ENCODE measurements at regions not wholly inside any gene's neighbourhood (a gene's known extent, or its start where the extent isn't known, plus 50 kb on each side); places are given as distances from the start of the nearest gene placed in this dataset.

GRCh38 chr11:112769170-112769569 lies 192.1 kb upstream of the NCAM1 start:
- no peaks in the 10 kb centered on the region for H3K4me1 ChIP-seq (ENCODE audit: control insufficient read depth, insufficient read depth, low read length)
- no TSS peak for BruUV-seq (replicated peaks)
- H3K9me1 ChIP-seq (ENCODE audit: insufficient read depth, low read length), result no peaks in the 10 kb centered on the region
- H3K14ac ChIP-seq (replicated peaks; ENCODE audit: low read depth, low read length), result no peak overlapping the region
- ChIA-PET CTCF (no interaction called here), POLR2A (ENCODE audit: unreplicated experiment) (no interaction called here)
- H2BK20ac ChIP-seq (ENCODE audit: low read depth, low read length), result no peak overlapping the region
- no peak overlapping the region for H2AK5ac ChIP-seq (ENCODE audit: low read depth, low read length)
- H4K20me1 ChIP-seq (ENCODE audit: insufficient read depth, low read length), result no peaks in the 10 kb centered on the region
- H3K9ac ChIP-seq (ENCODE audit: low read depth, low read length), result no peak overlapping the region
- no peak overlapping the region for H4K91ac ChIP-seq (ENCODE audit: insufficient read depth, low read depth, low read length)
- no peak overlapping the region for H3K4ac ChIP-seq (ENCODE audit: low read depth, low read length)
- no peak for ATAC-seq (ENCODE audit: low read depth)
- dilution Hi-C loops (cut with HindIII; ENCODE audit: low sequenced_read_pairs, unreplicated experiment), result no loop called here
- DNase-seq, result no peak
- no peak overlapping the region for H2BK15ac ChIP-seq (ENCODE audit: low read depth, low read length)
- no peaks in the 10 kb centered on the region for H3K79me1 ChIP-seq (ENCODE audit: low read depth in 1 of 2, low read length in 2 of 2)
- no peak overlapping the region for H2BK5ac ChIP-seq (ENCODE audit: low read depth, low read length, poor library complexity, severe bottlenecking)
- TF ChIP-seq, protein P1, sequence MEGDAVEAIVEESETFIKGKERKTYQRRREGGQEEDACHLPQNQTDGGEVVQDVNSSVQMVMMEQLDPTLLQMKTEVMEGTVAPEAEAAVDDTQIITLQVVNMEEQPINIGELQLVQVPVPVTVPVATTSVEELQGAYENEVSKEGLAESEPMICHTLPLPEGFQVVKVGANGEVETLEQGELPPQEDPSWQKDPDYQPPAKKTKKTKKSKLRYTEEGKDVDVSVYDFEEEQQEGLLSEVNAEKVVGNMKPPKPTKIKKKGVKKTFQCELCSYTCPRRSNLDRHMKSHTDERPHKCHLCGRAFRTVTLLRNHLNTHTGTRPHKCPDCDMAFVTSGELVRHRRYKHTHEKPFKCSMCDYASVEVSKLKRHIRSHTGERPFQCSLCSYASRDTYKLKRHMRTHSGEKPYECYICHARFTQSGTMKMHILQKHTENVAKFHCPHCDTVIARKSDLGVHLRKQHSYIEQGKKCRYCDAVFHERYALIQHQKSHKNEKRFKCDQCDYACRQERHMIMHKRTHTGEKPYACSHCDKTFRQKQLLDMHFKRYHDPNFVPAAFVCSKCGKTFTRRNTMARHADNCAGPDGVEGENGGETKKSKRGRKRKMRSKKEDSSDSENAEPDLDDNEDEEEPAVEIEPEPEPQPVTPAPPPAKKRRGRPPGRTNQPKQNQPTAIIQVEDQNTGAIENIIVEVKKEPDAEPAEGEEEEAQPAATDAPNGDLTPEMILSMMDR (conservative IDR thresholded peaks at IDR 0.05; ENCODE audit: low read depth, low read length), result no peak
- no peak for TF ChIP-seq MAFK (IDR thresholded peaks at IDR 0.05; ENCODE audit: low read depth, low read length)
- no peak for TF ChIP-seq POLR2A (IDR thresholded peaks at IDR 0.05; ENCODE audit: low read depth, low read length)
- no peak for TF ChIP-seq BHLHE40 (IDR thresholded peaks at IDR 0.05; ENCODE audit: low read depth, low read length)
- TF ChIP-seq MAZ (IDR thresholded peaks at IDR 0.05; ENCODE audit: borderline replicate concordance, low read depth, low read length), result no peak
- no peak for TF ChIP-seq MXI1 (IDR thresholded peaks at IDR 0.05; ENCODE audit: borderline replicate concordance, low read depth, low read length)
- TF ChIP-seq ELK1 (IDR thresholded peaks at IDR 0.05; ENCODE audit: borderline replicate concordance, low read depth, low read length), result no peak
- no peak for TF ChIP-seq RAD21 (IDR thresholded peaks at IDR 0.05; ENCODE audit: low read length)
- no peak for TF ChIP-seq CHD1 (IDR thresholded peaks at IDR 0.05; ENCODE audit: low read depth, low read length)
- TF ChIP-seq NFE2L2 (IDR thresholded peaks at IDR 0.05; ENCODE audit: low read depth, low read length), result no peak
- no peak for TF ChIP-seq FOS (IDR thresholded peaks at IDR 0.05; ENCODE audit: low read depth, low read length)
- TF ChIP-seq USF2 (IDR thresholded peaks at IDR 0.05; ENCODE audit: low read depth, low read length), result no peak
- no peak for TF ChIP-seq RFX5 (IDR thresholded peaks at IDR 0.05; ENCODE audit: low read depth, low read length)
- no peak for TF ChIP-seq CEBPB (IDR thresholded peaks at IDR 0.05; ENCODE audit: low read depth, low read length)
- TF ChIP-seq SMC3 (IDR thresholded peaks at IDR 0.05; ENCODE audit: low read depth, low read length), result no peak
- TF ChIP-seq RCOR1 (IDR thresholded peaks at IDR 0.05; ENCODE audit: insufficient replicate concordance, low read length), result no peak
- H3K4me3 ChIP-seq (ENCODE audit: insufficient read depth, low read depth, low read length), result no peak overlapping the region
- no peaks in the 10 kb centered on the region for H3K27me3 ChIP-seq (ENCODE audit: control insufficient read depth, insufficient read depth, low read length)
- no peak overlapping the region for H4K5ac ChIP-seq (ENCODE audit: low read depth, low read length)
- H2BK120ac ChIP-seq (ENCODE audit: low read depth, low read length), result no peak overlapping the region
- no peak overlapping the region for H3K56ac ChIP-seq (ENCODE audit: extremely low read depth, insufficient read depth, low read length)
- H2AFZ ChIP-seq (replicated peaks; ENCODE audit: low read length, poor library complexity), result no peak overlapping the region
- no peak overlapping the region for H3K27ac ChIP-seq (ENCODE audit: insufficient read depth, low read length)
- H3K18ac ChIP-seq (ENCODE audit: low read depth, low read length), result no peak overlapping the region
- H4K8ac ChIP-seq (ENCODE audit: low read depth in 2 of 2, low read length in 2 of 2), result no peak overlapping the region
- no peak overlapping the region for H2AK9ac ChIP-seq (replicated peaks; ENCODE audit: low read depth, low read length, poor library complexity)
- no peaks in the 10 kb centered on the region for H3K36me3 ChIP-seq (ENCODE audit: control insufficient read depth, insufficient read depth, low read length)
- H3K4me2 ChIP-seq (ENCODE audit: low read depth, low read length), result no peak overlapping the region
- WGBS, 2 experiments (ENCODE audit: extremely low coverage in 2 of 2, insufficient read length in 1 of 2), result no CpG with 5 or more reads among the region's 5 CpGs
- in situ Hi-C loops (cut with MboI; ENCODE audit: low sequenced_read_pairs), result no loop called here
- intact Hi-C loops (cut with micrococcal nuclease), result no loop called here
- no peaks in the 10 kb centered on the region; the same call in 1 of the 2 replicates for H3K9me3 ChIP-seq (ENCODE audit: control insufficient read depth, insufficient read depth, low read length)
- no peak overlapping the region for H3K23ac ChIP-seq (ENCODE audit: low read depth, low read length)
